ENCODE measurements at regions not wholly inside any gene's neighbourhood (a gene's known extent, or its start where the extent isn't known, plus 50 kb on each side); places are given as distances from the start of the nearest gene placed in this dataset.
A peak's percentile ranks its signal among the peaks of the same experiment; 100 is the strongest.

DNA sequence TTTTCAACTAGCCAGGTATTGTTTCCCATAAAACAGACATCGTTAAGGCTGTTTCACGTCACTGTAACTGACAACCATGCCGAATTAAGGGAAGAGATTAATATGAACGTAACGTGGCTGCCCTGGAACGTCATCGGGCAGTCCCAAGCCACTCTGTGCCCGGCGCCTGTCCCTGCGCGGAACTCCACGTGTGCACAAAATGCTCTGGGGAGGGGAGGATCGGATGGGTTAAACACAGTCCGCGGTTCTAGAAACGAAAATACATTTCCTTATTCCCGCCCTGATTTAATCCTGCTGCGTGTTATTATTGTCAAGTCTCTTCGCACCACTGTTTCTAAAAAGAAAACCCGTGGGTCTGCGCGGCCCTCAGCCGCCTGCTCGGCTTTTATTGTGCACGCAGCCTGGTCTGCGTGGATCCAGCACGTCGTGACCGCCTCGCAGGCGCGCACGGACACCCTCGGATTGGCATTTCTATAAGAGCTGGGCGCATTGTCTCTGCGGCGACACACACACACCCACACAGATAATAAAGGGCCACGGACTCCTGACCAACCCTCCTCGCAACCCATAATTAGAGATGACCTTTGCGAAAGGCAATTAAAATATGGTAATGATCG is 69.6 kb upstream of the BCOR start (continued):
- TF ChIP-seq, protein P1, sequence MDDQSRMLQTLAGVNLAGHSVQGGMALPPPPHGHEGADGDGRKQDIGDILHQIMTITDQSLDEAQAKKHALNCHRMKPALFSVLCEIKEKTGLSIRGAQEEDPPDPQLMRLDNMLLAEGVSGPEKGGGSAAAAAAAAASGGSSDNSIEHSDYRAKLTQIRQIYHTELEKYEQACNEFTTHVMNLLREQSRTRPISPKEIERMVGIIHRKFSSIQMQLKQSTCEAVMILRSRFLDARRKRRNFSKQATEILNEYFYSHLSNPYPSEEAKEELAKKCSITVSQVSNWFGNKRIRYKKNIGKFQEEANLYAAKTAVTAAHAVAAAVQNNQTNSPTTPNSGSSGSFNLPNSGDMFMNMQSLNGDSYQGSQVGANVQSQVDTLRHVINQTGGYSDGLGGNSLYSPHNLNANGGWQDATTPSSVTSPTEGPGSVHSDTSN (IDR thresholded peaks at IDR 0.05), result no peak
- TF ChIP-seq, protein P2, sequence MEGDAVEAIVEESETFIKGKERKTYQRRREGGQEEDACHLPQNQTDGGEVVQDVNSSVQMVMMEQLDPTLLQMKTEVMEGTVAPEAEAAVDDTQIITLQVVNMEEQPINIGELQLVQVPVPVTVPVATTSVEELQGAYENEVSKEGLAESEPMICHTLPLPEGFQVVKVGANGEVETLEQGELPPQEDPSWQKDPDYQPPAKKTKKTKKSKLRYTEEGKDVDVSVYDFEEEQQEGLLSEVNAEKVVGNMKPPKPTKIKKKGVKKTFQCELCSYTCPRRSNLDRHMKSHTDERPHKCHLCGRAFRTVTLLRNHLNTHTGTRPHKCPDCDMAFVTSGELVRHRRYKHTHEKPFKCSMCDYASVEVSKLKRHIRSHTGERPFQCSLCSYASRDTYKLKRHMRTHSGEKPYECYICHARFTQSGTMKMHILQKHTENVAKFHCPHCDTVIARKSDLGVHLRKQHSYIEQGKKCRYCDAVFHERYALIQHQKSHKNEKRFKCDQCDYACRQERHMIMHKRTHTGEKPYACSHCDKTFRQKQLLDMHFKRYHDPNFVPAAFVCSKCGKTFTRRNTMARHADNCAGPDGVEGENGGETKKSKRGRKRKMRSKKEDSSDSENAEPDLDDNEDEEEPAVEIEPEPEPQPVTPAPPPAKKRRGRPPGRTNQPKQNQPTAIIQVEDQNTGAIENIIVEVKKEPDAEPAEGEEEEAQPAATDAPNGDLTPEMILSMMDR (IDR thresholded peaks at IDR 0.05), result no peak

DNA sequence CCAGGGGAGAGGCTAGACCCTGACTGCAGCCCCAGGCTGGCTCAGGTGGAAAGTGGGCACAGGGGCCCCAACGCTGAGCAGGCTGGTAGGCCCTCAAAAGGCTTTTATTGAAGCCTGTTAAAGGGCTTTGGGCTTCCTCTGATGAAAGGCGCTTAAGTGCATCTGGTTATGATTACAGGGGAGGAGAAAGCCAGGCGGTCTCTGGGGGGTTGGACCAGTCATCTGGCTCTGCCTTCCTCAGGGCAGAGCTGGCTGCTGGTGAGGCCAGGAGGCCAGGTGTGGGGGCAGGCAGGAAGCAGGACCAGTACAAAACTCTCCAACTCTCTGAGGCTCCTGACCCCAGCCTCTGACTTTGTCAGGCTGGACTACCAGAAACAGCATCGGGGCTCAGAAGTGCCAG is 68.8 kb upstream of the BCOR start:
- POLR2A ChIA-PET, result interaction anchor here (0.8 to 1.1 kb wide), 5 partner anchors 11 to 153 kb away, joined by 3 to 4 read pairs (median 3); no protein-coding TSS in a partner anchor
- Histone ChIP-seq H3K79me2 (ENCODE audit: insufficient read depth) (no peaks in the 10 kb centered on the region), H3K27ac (ENCODE audit: low read depth in 2 of 2, low read length in 1 of 2) (peak overlapping the region in 1 of 2 experiments; percentile 91; a peak in 2 of 4 replicates), H3K4me2 (peak overlapping the region; percentile 31; the same call in 1 of the 2 replicates), H3K4me1 (ENCODE audit: control insufficient read depth in 1 of 2, insufficient read depth in 2 of 2, low read depth in 1 of 2, low read length in 1 of 2) (peaks cover 8 to 54% of the 10 kb centered on the region in 2 experiments; a peak in 3 of 4 replicates), H3F3A (replicated peaks; ENCODE audit: insufficient read depth) (no peaks in the 10 kb centered on the region), H3K9me3 (no peaks in the 10 kb centered on the region), H3K4me3 (ENCODE audit: low read depth in 2 of 2, low read length in 1 of 2) (no peak overlapping the region), H2AFZ (ENCODE audit: low read depth) (no peak overlapping the region), H4K20me1 (ENCODE audit: insufficient read depth) (no peaks in the 10 kb centered on the region), H3K36me3 (replicated peaks in 1 of 2; ENCODE audit: control insufficient read depth in 1 of 2, insufficient read depth in 2 of 2, low read length in 1 of 2) (no peaks in the 10 kb centered on the region), H3K9ac (no peak overlapping the region), H3K27me3 (ENCODE audit: insufficient read depth) (peaks cover 59% of the 10 kb centered on the region), H3K9me2 (no peaks in the 10 kb centered on the region)
- TF ChIP-seq, protein P1 (IDR thresholded peaks at IDR 0.05), result no peak
- no peak for TF ChIP-seq GATA2 (CRISPR knock-in tag; IDR thresholded peaks at IDR 0.05)
- no peak for TF ChIP-seq YY1 (IDR thresholded peaks at IDR 0.05; ENCODE audit: low read depth)
- TF ChIP-seq, protein P3, sequence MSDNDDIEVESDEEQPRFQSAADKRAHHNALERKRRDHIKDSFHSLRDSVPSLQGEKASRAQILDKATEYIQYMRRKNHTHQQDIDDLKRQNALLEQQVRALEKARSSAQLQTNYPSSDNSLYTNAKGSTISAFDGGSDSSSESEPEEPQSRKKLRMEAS (IDR thresholded peaks at IDR 0.05; ENCODE audit: low read depth), result peak; percentile 26; the same call in 1 of the 2 replicates
- no peak for TF ChIP-seq FOSL2 (IDR thresholded peaks at IDR 0.05; ENCODE audit: borderline replicate concordance, low read depth)
- TF ChIP-seq CHD2 (IDR thresholded peaks at IDR 0.05; ENCODE audit: low read length, partially characterized antibody), result peak; percentile 60
- peak; percentile 46; the same call in 1 of the 2 replicates for TF ChIP-seq POLR2AphosphoS5 (IDR thresholded peaks at IDR 0.05; ENCODE audit: low read depth, low read length)
- no peak for TF ChIP-seq TEAD4 (IDR thresholded peaks at IDR 0.05; ENCODE audit: borderline replicate concordance, insufficient read depth)
- peak; percentile 12 to 73; a peak in 2 of 4 replicates for TF ChIP-seq EP300 (IDR thresholded peaks at IDR 0.05; ENCODE audit: borderline replicate concordance in 1 of 2, low read depth in 1 of 2, low read length in 1 of 2)
- TF ChIP-seq TCF12 (IDR thresholded peaks at IDR 0.05), result peak; percentile 91
- no peak for TF ChIP-seq FOXJ3 (CRISPR knock-in tag; IDR thresholded peaks at IDR 0.05)
- TF ChIP-seq MEF2A (IDR thresholded peaks at IDR 0.05; ENCODE audit: borderline replicate concordance, low read depth), result no peak
- TF ChIP-seq TAF1 (IDR thresholded peaks at IDR 0.05; ENCODE audit: borderline replicate concordance, low read depth, low read length), result no peak
- TF ChIP-seq, protein P4, sequence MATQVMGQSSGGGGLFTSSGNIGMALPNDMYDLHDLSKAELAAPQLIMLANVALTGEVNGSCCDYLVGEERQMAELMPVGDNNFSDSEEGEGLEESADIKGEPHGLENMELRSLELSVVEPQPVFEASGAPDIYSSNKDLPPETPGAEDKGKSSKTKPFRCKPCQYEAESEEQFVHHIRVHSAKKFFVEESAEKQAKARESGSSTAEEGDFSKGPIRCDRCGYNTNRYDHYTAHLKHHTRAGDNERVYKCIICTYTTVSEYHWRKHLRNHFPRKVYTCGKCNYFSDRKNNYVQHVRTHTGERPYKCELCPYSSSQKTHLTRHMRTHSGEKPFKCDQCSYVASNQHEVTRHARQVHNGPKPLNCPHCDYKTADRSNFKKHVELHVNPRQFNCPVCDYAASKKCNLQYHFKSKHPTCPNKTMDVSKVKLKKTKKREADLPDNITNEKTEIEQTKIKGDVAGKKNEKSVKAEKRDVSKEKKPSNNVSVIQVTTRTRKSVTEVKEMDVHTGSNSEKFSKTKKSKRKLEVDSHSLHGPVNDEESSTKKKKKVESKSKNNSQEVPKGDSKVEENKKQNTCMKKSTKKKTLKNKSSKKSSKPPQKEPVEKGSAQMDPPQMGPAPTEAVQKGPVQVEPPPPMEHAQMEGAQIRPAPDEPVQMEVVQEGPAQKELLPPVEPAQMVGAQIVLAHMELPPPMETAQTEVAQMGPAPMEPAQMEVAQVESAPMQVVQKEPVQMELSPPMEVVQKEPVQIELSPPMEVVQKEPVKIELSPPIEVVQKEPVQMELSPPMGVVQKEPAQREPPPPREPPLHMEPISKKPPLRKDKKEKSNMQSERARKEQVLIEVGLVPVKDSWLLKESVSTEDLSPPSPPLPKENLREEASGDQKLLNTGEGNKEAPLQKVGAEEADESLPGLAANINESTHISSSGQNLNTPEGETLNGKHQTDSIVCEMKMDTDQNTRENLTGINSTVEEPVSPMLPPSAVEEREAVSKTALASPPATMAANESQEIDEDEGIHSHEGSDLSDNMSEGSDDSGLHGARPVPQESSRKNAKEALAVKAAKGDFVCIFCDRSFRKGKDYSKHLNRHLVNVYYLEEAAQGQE (IDR thresholded peaks at IDR 0.05; ENCODE audit: low read depth, low read length), result no peak
- 0% methylated on average over 3 of the region's 4 CpGs for WGBS (ENCODE audit: low lambda C conversion rate)
- DNase-seq, result peak; percentile 82
- CTCF ChIA-PET, result interaction anchor here (1.2 to 1.6 kb wide), 3 partner anchors 10 to 101 kb away, joined by 3 to 5 read pairs (median 3); no protein-coding TSS in a partner anchor

All from SK-N-SH (cell line).